ENCODE measurements at regions not wholly inside any gene's neighbourhood (a gene's known extent, or its start where the extent isn't known, plus 50 kb on each side); places are given as distances from the start of the nearest gene placed in this dataset.
"Not testable (repeated sequence)": the region's sequence is repeated elsewhere in the genome, so short reads cannot be mapped to it uniquely, and the experiment has no call there.

- DNase-seq, result peak; percentile 4 to 29
These were observed 1032.2 kb downstream of the CDH11 start for GRCh38 chr16:64089697-64090096.

DNA sequence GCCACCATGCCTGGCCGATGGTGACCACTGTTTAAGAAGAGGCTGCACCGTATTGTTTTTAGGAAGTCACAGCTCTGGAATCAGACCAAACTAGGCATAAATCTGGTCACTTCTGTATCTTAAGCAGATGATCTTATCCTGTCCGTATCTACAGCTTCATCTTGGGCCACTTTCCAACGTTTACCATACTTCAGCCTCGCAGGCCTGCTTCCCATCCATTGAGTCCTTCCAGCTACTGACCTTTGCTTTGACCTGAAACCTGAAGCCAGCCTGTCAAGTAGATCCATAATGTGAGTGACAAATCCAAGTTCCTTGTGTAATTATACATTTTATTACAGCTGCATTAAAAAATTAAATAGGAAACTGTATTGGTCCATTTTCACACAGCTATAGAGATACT lies 1033.0 kb downstream of the CDH11 start:
- no peak for DNase-seq

DNA sequence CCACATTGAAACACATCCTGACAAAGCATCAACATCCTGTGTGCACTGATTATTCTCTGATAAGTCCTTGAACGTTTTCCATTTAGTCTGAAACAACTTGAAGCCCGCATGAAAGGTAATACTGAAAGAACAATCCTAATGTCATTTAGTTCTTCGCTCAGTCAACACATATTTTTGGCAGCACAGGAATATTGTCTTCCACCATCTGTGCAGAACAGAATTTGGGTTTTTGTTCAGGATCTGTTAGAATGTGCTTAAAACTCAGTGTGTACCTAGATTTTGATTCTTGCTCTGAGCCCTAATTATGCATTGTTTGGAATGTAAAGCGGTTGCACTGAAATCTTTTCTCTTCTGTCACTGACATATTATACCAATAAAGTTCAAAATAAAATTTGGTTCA lies 1036.6 kb downstream of the CDH11 start:
- no peak for DNase-seq

GRCh38 chr16:64084706-64085105 lies 1037.2 kb downstream of the CDH11 start:
- DNase-seq, result no peak

GRCh38 chr16:64083428-64084129 lies 1038.3 kb downstream of the CDH11 start:
- DNase-seq, result no peak

DNA sequence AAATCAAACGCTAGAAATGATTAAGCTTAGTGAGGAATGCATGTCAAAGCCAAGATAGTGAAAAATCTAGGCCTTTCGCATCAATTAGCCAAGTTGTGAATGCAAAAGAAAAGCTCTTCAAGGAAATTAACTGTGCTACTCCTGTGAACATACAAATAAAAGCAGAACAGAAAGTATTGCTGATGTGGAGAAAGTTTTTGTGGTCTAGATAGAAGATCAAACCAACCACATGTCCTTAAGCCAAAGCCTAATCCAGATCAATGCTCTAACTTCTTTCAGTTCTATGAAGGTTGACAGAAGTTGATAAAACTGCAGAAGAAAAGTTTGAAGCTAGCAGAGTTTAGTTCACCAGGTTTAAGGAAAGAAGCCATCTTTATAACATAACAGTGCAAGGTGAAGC lies 1044.6 kb downstream of the CDH11 start:
- no peak for DNase-seq

DNA sequence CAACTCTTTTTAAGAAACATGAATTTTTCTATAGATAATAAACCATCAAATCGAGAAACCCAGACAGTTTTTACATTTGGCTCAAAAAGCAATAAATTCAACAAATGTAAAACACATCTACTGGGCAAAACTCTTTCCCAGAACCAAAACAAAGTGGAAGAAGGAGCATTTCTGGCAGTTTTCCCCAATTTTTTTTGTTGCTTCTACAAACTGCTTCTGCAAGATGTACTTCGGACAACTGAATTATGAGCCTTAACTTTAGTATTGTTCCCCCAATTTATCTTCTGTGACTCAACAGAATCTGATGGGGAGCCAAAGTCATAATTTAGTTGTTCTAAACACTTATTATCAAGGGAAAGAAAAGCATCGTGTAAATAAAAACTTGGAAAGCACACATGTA lies 1047.2 kb downstream of the CDH11 start:
- DNase-seq, result no peak

- not testable (repeated sequence) for DNase-seq
These were observed 1049.6 kb downstream of the CDH11 start for GRCh38 chr16:64072131-64072730.

DNA sequence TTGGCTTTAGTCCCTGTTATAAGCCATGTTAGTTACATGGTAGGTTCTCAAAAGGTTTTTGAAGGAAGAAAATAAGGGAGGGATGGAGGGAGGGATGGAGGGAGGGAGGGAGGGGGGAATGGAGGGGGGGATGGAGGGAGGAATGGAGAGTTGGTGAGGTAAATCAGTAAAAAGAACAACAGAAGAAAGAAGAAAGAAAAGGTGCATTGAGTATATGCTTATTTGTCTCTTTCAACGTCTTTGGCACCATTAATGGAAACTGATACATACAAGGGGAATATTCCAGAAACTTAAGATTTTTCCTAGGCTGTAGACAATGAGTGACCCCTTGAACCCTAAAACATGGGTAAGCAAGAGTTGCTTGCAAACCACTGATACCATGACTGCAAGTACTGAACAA lies 1056.3 kb downstream of the CDH11 start:
- no peak for DNase-seq

GRCh38 chr16:64061621-64062020 lies 1060.2 kb downstream of the CDH11 start:
- no peak for DNase-seq

DNA sequence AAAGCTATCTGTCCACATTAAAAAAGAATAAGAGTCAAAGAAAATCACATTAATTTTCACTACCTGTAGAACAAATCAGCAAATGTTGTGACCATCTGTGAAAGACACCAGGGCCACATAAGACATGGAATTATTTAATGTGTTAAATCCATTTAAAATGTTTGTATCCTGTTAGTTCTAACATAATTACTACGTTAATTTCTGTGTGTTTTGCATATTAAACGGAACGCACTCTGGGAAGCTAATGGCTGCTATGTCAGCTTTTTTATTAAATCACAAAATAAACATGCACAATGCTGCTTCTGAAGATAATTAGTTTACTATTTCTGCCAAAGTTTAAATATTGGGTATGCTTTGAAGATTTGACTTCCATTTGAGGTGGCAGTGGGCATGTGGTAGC lies 1061.2 kb downstream of the CDH11 start:
- DNase-seq, result no peak

GRCh38 chr16:64058685-64059084 lies 1063.2 kb downstream of the CDH11 start:
- DNase-seq, result no peak

DNA sequence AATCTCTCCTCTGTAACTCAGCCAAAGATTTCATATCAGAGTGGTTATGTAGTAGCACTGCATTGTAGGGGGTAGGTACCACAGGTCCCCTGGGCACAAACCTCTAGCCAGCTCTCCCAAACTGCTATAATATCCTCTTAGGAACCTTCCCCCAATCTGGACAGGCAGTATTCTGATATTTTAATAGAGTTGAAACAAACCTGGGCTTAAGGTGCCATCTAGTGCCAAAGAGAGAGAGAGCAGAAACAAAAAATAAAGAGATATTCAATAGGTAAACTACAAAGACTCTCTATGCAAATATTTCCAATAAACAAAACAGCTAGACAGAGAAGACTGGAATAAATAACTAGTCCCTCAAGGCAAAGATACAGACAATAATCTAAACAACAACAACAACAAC lies 1070.0 kb downstream of the CDH11 start:
- peak in 1 of 2 experiments; percentile 11 for DNase-seq

DNA sequence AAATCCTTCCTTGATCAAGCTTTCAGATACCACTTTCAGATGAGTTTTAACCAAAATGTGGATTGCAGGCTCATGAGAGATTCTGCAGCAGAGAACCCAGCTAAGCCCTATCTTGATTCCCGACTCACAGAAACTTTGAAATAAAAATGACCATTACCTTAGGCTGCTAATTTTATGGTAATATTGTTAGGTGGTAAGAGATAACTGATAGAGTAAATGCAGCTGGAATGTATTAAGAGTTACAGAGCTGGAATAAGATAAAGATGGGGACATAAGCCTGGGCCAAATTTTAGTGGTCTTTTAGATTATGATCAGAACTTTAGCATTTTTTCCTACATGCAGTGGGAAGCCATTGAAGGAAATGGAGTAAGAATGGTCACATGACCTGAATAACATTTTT lies 1074.0 kb downstream of the CDH11 start:
- no peak for DNase-seq

DNA sequence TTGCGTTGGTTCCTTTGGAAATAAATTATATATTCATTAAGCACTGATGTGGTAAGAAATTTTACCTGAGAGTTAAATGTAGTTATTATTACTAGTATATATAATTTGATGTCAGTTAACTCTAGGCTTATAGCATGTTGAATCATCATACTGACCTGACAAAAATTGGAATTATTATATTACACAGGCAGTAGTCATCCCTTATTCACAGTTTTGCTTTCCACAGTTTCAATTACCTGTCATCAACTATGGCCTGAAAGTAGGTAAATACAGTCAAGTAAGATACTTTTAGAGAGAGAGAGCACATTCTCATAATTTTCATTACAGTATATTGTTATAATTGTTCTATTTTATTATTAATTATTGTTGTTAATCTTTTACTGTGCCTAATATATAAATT lies 1074.7 kb downstream of the CDH11 start:
- DNase-seq, result no peak

DNA sequence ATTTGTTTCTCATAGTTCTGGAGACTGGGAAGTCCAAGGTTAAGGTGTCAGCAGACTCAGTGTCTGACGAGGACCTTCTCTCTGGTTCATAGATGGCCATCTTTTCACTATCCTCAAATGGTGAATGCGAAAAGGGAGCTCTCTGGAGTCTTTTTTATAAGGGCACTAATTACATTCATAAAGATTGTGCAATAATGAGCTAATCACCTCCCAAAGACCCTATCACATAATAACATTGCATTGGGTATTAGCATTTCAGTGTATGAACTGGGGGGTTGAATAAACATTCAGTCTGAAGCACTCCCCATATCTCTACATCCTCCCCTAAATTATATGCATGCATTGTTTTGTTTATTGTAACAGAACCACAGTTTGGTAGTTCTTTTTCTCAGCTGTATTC lies 1086.5 kb downstream of the CDH11 start:
- DNase-seq, result no peak

DNA sequence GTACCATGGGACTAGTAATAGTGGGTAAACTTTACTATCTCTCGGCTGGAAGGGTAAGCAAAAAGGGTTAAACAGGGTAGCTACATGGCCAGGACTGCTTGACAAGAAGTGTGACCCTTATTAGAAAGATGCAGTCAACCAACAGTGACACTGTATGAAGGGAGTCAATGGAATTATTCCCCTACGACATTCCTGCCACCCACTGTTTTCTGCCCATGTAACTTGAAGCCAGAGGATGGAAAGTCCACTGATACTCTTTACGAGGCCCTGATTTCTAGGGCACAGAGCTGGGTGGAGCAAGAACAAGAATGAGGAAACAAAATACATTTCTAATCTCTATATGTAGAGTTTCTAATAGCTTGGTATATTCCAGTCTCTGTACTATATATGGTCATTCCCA lies 1102.5 kb downstream of the CDH11 start:
- no peak for DNase-seq

GRCh38 chr16:64017796-64018195 lies 1104.1 kb downstream of the CDH11 start:
- DNase-seq, result no peak

DNA sequence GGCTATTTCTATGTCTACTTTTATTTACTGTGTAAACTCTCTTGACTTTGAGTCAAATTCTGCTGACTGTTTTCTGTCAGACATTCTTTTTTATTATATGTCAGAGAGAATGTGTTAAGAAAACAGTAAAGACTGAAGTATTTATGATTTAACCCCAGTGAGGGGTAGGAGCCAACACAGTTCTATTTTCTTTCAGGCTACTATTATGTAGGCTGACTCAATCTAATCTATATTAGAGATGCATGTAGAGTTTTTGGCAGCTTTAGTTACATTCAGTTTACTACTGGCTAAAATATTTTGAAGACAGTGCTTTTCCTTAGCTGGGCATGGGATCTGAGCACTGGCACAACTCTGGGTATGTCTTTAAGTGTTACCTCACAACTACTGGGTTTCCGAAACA lies 1108.0 kb downstream of the CDH11 start:
- DNase-seq, result no peak

DNA sequence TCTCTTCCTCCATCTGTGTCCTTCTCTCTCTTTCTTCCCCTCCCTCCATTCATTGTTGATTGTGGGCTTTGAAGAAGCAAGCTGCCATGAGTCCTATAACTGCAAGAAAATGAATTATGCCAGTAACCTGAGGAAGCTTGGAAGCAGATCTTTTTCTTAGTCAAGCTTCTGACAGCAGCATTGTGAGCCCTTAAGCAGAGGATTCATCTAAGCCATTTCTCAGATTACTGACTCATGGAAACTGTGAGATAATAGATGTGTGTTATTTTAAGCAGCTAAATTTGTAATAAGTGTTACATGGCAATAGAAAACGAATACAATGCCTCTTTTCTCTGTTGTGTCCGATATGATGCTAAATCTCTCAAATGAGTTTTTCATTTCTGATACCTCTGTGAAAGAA lies 1109.7 kb downstream of the CDH11 start:
- no peak for DNase-seq

- no peak for DNase-seq
These were observed 1110.2 kb downstream of the CDH11 start for GRCh38 chr16:64011650-64012049.

DNA sequence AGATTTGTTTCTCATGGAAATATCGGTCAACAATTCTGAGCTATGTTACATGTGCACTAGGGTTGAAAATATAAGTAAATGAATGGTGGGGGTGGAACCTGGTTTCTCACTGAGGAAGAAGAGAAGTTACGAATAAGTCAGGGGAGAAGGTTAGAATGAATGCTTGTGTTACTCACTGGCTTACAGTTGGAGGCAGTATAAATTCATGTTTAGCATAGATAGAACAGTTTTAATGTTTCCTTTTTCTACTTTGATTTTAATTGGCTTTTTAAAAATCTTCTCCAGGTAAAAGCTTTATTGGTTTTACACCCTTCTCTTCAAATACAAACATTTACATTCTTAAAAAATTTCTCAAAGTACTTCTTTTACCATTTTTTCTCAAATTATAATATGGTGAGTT lies 1113.7 kb downstream of the CDH11 start:
- DNase-seq, result no peak

- DNase-seq, result no peak
These were observed 1117.7 kb downstream of the CDH11 start for GRCh38 chr16:64004116-64004515.

DNA sequence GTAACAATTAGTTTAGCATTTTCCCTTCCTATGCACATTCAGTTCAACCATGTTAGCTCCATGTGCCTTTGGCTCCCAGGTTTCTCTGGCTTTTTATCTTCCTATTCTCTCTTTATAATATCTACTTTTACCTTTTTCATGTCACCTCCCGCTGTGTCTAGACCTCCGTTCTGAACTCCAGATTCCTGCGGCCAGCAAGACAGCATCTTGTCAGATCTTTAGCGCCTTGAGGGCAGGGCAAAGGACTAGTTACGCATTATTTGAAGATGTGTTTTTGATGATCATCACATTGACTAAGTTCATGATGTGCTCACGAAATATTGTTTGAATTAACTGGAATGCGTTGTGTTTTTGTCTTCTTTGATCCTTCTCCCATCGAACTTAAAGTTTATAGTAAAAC lies 1126.8 kb downstream of the CDH11 start:
- DNase-seq, result no peak

DNA sequence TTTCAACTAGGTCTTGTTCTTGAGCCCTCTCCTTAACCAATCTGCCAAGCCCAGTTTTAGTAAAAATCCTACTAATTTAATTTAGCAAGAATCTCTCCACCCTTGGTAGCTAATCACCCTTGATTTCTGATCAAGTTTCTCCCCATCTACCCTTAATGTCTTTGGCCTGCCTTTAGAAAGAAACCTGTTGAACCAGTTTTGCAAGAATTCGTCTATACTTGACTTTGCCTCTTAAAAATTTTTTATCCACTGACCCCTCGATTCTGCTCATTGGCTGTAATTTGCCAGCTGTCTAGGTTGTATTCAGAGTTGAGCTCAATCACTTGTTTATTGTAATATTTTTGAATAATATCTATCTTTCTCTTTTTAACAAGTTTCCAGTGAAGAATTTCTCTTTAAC lies 1138.5 kb downstream of the CDH11 start:
- no peak for DNase-seq
